ENCODE measurements at regions not wholly inside any gene's neighbourhood (a gene's known extent, or its start where the extent isn't known, plus 50 kb on each side); places are given as distances from the start of the nearest gene placed in this dataset.

Small RNAs in the stretch of these regions (small RNA-seq; reads per million reads assigned to genes)
- gene HMGN2P28: 0 reads per million in 4 donors
